ENCODE measurements at regions not wholly inside any gene's neighbourhood (a gene's known extent, or its start where the extent isn't known, plus 50 kb on each side); places are given as distances from the start of the nearest gene placed in this dataset.

- TF ChIP-seq POLR2AphosphoS5 (IDR thresholded peaks at IDR 0.05): no peak
- no peak for TF ChIP-seq EP300 (IDR thresholded peaks at IDR 0.05)
Measured at GRCh38 chr7:20557116-20557515, 58.4 kb upstream of the ABCB5 start.
